ENCODE measurements at regions not wholly inside any gene's neighbourhood (a gene's known extent, or its start where the extent isn't known, plus 50 kb on each side); places are given as distances from the start of the nearest gene placed in this dataset.

- no peak for TF ChIP-seq POLR2A (IDR thresholded peaks at IDR 0.05)
- TF ChIP-seq CTCF (IDR thresholded peaks at IDR 0.05) = no peak
Observed at GRCh38 chr2:128489526-128490273, 171.0 kb upstream of the HS6ST1 start.

All from testis (tissue), 2 donors.